T-helper 1 cell (primary cell): ENCODE measurements at regions not wholly inside any gene's neighbourhood (a gene's known extent, or its start where the extent isn't known, plus 50 kb on each side); places are given as distances from the start of the nearest gene placed in this dataset.

Experiments
- DNase-seq, 5 donors: peaks; one replicate each; pipeline ENCODE4 v3.0.0-alpha.2; 2012 to 2020

DNA sequence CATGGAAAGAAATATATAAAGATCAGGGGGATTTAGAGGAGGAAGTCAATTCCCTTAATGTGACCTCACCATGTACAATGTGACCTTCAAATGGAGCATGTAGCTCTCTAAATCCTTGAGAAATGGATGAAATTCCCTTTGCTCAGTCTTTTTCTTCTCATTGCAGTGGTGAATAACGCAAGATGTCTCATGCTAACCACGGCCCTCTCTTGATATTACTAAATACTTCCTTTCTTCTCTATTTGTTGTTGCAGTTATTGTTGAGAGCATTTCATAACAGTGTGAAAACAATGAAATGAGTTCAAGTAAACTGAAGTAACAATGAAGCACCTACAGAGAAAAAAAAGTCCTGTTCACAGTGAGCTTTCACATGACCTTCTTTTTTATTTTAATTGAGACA, 55.6 kb downstream of the ZNF281 start:
- DNase-seq, result peak in 1 of 5 donors; percentile 65

DNA sequence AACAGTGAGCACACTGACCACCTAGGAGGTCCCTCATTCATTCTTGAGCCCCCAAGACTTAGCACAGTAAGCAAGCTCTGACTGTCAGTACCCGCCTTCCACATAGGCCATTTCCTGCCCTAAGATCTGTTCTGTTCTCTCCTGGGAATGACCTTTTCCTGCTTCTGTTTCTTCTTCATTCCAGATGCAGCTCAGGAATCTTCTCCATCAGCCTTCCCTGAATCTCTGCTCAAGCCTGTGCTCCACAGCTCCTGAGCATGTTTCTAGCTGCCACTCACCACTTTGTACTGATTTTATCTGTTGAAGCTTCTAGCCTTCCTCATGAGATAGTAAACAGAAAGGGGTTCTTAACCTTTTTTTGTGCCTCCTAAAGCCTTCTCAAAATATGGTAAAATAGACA, 56.6 kb downstream of the ZNF281 start:
- DNase-seq, result no peak

DNA sequence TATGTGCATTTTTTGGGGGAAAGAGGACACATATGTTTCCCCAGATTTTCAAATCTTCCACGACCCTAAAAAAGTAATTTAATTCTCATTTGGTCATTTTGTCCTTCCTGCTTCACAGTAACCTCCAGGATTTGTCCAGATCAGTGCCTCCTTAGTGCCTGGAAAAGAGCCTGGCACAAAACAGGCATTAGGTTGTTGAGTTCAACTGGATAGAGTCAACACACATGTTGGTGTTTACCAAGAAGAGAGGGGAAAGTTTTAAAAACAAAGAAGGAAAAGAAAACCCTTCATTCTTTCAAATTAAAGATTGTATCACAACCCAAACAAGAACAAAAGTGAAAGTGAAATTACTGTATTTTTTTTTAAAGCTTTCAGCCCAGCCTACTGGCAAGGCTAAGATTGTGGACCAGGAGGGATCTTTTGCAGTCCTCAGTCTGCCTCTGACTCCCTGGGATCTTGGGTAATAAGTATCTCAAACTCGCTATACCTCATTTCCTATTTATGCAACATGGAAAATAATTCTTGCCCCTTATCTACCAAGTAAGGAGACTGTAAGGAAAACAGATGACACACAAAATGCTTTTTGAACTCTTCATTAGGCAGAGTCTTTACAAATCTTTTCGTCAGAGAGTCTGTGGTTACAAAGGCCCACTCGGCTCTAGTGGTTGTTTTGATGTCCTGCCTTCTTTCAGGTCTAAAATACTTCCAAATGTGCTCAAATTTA, 57.8 kb downstream of the ZNF281 start:
- DNase-seq, result peak in 2 of 5 donors; percentile 2 to 46

DNA sequence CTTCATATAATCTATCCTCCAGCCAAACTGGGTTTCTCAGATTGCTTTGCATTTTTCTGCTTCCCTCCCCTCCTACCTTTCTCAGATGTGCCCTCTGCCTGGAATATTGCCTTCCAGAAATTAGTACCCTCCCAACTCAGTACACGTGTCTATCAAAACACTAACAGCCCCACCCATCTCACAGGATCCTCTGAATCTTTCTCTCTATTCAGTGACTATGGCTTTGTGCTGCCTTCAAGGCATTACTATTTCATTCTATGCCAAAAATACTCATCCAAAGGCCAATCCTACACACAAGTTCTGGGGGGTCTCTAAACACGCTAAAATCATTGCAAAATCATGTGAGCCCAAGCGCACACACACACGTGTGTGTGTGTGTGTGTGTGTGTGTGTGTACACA, 58.4 kb downstream of the ZNF281 start:
- DNase-seq, result no peak

DNA sequence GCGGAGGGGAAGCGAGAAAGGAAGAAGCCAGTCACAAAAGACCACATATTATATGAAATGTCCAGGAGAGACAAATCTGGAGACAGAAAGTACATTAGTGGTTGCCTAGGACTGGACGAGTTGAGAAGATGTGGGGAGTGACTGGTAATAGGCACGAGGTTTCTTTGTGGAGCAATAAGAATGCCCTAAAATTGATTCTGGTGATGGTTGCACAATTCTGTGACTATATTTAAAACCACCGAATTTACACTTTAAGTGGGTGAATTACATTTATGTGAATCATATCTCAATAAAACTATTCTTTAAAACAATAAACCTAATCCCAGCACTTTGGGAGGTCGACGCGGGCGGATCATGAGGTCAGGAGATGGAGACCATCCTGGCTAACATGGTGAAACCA, 63.1 kb downstream of the ZNF281 start:
- no peak for DNase-seq

DNA sequence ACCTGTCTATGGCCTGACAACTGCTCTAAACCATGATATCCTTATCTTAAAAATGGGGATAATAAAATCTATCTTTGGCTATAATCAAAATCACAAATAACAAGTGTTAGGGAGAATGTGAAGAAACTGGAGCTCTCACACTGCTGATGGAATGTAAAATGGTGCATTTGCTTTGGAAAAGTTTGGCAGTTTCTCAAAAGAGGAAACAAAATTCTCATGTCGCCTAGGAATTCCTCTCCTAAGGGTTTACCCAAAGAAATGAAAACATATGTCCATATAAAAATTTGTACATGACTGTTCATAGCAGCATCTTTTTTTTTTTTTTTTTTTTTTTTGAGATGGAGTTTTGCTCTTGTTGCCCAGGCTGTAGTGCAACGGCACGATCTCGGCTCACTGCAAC, 64.3 kb downstream of the ZNF281 start:
- no peak for DNase-seq

DNA sequence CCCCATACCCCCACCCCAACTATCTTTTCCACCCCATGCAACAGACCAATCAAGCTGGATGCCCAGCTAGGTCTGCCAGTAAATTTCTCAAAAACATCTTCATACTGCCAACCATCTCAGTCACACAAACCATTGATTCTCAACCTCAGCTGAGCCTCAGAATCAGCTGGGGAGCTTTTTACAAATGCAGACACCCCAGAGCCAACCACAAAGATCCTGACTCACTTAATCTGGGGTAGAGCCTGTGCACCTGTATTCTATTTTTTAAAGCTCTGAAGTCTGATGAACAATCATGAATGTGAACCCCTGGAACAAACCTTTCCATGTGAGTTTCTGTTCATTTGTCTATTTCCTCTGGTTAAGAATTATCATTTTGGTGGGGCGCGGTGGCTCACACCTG, 66.0 kb downstream of the ZNF281 start:
- no peak for DNase-seq

DNA sequence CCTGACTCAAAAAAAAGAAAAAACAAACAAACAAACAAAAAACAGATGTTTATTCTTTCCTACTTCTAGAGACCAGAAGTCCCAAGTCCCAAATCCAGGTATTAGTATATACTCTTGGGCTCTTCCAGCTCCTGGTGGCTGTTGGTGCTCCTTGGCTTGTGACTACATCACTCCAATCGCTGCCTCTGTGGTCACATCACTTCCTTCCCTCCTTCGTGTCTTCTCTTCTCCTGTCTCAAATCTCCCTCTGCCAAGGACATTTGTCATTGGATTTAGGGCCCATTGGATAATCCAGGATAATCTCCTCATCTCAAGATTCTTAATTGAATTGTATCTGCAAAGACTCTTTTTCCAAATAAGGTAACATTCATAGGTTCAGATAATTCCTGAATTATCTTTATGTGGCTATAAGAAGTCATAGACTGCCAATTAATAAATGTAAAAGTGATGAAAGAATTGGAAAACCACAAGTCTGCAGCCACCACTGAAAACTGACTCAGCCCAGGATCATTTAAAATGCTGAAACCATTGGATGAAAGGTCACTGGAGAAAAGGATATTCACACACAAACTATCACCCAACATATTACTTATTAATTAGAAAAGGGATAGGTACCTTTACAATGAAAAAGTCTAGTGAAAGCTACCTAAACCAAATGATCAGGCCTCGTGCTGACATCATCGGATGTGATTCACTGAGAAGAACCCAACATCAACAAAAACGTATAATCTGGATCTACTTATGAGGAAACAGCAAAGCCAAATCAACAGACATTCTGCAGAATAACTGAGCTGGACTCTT, 67.1 kb downstream of the ZNF281 start:
- no peak for DNase-seq

DNA sequence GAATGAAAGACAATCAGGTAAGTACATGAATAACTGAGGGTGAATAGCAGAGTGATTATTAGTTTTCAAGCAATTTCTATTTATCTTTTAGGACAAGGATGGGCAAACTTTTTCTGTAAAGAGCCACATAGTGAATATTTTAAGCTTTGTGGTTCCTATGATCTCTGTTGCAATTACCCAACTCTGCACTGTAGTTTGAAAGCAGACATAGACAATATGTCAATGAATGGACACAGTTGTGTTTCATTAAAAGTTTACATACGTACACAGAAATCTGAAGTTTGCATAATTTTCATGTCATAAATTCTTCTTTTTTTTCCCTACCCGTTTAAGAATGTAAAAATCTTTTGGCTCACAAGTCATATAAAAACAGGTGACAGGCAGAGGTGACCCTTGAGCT, 71.4 kb downstream of the ZNF281 start:
- no peak for DNase-seq

DNA sequence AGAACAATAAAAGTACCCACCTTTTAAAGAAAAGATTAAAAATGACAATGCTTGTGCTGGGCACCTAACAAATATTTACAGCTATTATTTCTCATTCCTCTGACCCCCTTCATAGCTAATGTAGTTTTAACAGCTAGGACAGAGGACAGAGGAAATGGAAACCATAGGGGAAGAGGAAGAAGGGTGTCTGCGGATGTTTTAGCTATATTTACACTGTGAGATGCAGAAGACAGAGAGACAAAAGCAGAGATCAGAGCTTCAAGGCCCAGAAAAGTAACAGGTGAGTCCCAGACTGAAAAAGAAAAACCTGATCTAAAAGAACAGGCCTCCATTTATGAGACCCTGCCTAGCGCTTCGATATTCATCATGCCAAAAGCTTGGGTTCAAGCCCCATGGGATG, 72.0 kb downstream of the ZNF281 start:
- no peak for DNase-seq

DNA sequence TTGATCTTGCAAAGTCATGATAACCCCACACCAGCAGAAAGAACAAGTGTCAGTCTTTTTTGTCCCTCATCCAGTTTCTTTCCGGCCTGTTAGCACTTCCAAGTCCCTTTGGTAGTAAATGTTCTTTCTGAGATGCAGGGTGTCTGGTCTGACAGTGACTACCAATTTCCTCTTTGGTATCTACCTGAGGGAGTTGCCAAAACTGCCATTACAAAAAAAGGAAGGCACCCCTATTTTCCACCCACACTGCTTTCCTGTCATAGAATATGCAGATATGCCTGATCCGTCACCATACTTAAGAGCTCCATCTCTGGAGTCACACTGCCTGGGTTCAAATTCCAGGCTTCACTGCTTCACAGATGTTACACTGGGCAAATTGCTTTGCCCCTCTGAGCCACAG, 72.4 kb downstream of the ZNF281 start:
- no peak for DNase-seq

DNA sequence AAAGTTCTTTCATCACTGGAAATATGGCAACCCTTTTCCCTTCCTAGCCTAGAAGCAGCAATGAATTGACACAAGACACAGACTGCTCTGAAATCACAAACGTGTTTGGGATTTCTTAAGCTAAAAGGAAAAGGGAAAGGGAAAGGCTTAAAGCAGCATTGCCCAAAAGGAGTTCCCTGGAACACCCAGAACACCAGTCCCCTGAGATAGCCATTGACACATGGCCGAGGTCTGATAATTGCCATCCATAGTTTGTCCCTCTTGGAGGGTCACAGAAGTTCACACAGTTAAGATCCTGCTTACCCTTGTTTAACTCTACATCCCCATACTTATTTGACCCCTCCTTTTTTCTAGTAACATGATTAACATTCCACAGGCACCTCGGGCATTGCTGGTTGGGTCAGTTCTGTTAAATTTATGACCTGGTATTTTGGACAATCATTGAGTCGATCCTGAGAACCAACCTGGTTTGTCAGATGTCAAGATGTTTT, 72.9 kb downstream of the ZNF281 start:
- no peak for DNase-seq

DNA sequence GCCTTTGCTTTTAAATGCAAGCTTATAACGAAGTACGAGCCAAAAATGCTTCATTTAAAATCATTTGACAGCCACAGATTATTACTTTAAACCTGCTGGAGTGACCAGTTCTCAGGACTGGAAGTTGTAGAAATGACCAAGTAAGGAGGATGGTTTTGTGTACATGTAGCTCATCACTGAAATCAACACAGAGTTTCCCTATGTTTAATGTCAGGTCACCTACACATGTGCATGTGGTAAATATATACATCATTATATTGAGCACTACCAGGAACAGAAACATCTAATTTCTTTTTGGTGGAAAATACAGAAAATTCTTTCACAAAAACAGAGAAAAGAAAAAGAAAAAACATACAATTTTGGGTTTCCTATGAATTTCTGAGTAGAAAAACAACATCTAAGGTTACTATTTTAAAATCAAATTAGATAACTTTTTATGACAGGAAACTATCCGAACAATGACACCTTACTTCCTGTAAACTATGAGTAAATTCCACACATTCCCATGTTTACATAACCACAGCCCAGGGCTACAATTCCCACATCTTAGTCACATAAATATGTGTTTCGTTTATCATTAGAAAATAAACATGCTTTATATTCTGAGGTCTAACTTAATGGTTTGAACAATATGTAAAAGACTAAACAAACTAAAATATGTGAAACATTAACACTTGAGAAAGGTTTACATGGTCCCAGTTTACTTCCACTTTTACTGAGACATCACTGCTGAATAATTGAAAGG, 73.6 kb downstream of the ZNF281 start:
- DNase-seq, result no peak

DNA sequence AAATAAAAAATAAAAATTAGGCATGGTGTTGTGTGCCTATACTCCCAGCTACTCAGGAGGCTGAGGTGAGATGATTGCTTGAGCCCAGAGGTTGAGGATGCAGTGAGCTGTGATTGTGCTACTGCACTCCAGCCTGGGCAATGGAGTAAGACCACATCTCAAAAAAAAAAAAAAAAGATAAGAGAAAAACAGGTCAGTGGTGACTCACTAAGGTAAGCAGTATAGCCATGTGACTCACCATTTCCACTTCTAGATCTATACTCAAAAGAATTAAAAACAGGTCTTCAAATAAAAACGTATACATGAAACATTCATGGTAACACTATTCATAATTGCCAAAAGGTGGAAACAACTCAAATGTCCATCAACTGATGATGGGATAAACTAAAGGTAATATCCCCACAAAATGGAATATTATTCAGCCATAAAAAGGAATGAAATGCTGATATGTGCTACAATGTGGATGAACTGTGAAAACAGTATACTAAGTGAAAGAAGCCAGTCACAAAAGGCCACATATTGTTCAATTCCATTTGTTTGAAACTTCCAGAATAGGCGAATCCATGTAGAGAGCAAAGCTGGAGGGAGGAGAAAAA, 75.1 kb downstream of the ZNF281 start:
- peak in 1 of 5 donors; percentile 9 for DNase-seq

DNA sequence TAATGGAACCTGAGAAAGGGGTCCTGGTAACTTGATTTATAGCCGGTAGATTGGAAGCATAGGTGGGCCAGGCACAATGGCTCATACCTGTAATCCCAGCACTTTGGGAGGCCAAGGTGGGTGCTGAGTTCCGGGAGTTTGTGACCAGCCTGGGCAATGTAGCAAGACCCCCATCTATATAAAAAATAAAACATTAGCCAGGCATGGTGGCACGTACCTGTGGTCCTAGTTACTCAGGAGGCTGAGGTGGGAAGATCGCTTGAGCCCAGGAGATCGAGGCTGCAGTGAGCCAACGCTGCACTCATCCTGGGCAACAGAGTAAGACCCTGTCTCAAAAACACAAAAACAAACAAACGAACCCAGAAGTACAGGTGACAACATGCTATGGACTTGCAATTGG, 76.5 kb downstream of the ZNF281 start:
- DNase-seq, result no peak

DNA sequence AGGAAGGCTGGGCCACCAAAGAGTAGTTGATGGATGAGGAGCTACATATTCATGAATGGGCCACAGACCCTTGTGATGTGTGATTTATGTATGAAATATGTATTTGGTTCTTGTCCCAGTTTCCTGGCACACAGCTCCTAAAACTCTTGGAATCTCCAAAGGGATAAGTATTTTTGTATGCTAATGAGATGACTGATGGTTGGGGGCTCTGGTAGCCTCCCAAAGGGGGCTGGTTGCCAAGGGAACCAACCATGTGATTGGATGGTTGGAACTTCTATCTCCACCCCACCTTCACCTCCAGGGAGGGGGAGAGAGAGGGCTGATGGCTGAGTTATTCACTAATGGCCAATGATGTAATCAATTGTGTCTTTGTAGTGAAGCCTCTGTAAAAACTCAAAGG, 77.1 kb downstream of the ZNF281 start:
- no peak for DNase-seq

DNA sequence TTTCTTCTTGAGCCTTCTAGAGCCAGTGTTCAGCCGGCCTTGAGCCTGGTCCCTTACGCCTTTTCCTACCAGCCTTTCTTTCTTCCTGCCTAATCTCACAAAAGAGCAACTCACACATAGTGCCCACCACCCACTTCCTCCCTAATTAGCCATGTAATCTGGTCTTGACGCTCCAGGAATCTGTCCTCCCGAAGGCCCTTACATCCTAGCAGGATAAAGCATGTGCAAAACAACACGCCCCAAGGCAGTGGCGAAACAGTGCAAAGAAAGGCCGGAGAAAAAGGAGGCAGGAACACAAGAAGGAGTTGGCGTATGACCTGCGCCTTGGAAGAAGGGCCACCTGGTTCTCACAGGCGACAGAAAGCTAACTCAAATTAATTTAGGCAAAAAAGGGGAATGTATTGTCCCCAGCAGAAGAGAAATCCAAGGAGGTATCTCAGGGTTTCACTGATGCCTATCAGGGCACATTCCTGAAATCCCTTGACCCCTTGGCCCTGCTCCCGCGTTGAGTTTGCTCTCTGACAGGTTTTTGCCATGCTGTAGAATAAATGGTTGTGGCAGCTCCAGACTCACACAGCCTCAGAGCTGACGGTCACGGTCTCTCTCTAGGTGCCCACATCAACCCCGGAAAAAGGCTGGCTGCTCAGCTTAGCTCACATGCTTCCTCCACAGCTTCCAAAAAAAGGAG, 79.0 kb downstream of the ZNF281 start:
- DNase-seq, result no peak

DNA sequence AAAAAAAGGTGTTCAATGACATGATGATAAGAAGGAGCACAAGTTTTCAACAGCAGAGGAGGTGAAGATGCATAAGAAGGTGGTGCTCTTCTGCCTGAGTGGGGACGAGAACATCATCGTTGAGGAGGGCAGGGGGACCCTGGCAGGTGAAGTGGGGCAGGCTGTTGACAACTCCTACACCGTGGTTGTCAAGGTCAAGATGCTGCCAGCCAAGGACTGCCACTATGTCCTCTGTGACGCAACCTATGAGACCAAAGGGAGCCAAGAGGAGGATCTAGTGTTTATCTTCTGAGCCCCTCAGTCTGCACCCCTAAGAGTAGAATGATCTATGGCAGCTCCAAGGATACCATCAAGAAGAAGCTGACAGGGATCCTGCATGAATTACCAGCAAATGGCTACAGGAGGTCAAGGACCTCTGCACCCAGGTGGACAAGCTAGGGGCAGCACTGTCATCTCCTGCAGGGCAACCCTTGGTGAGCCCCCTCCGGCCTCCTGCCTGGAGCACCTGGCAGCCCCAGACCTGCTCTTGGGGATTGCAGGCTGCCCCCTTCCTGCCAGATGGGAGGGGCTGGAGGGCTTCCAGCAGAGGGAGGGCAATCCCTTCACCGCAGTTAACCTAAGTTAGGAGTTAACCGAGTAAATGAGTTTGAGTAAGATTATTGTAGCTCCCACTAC, 80.5 kb downstream of the ZNF281 start:
- DNase-seq, result no peak

DNA sequence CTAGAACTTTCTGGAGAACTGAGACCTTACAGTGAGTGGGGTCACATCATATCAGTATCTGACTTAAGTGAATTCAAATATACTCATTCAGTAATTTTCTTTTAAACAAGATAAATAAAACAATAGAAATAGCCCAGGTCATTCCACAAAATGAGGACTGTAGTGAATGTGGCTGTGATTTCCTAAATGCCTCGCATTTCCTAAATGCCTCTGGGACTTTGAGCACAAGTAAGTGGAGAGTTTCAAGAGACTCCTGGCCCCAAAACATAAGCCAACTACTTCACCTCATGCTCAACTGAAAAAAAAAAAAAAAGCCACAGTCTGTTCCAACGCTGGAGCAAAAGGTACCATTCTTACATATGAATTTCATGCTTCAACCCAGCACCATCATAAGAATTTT, 81.5 kb downstream of the ZNF281 start:
- no peak for DNase-seq

DNA sequence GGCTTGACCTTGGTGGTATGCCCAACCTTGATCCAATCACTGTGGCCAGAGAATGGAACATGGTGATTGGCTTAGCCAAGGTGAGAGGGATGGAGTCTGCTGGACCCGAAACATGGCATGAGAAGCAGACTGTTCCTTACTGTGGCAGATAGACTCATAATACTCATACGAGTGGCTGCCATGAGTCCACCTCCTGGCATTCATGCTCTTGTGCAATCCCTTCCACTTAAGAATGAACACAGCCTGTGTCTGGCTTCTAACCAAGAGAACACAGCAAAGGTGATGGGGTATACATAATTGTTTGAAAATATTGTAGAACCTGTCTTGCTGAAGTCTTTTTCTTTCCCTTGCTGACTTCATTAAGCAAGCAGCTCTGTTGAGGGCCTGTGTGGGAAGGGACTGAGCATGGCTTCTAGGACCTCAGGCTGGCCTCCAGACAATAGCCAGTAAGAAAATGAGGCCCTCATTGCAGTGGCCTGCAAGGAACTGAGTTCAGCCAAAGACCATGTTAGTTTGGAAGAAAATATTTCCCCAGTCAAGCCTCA, 85.9 kb downstream of the ZNF281 start:
- no peak for DNase-seq

DNA sequence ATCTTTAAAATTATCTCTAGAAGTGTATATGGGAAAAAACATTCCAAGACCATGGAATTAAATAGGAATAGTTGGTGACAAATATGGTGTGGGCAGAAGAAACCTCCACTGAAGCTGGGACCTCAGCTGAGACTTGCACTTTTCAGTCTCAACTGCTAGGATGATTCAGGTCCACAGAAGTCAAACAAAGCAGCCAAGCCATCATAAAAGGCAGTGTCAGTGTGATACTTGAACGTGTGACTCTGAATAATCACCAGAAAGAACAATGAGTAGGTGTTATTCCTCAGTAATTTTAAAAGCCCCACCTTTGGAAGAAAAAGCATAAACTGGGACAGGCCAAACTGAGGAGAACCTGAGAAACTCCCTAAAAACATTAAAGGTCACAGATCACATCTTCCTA, 90.7 kb downstream of the ZNF281 start:
- DNase-seq, result no peak

DNA sequence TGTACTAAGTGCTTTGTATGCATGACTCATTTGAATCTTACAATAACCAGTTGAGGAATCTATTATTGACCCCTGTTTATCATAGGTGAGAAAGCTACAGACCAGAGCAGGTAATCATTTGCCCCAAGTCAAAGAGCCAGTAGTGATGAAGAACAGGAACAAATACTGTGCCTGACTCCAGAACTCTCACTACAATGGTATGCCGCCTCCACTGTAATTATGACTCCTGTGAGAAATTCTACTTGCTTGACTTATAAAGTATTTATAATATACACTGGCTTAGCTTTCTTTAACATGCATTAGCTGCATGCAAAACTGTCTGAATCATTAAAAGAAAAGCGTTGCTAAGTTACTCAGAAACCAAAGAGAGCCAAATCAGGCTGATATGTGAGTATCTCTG, 92.6 kb downstream of the ZNF281 start:
- DNase-seq, result no peak
